DND-41 (cell line): ENCODE measurements at regions not wholly inside any gene's neighbourhood (a gene's known extent, or its start where the extent isn't known, plus 50 kb on each side); places are given as distances from the start of the nearest gene placed in this dataset.

Experiments used
- ATAC-seq: fragments of 200-7000 bp; cut with Tn5 transposase; 3 replicates; pipeline ENCODE4 v1.9.1; 2021; ENCODE audit warnings: low read depth; ENCODE audit not compliant: insufficient read depth
- DNase-seq: peaks from one replicate; pipeline ENCODE4 v3.0.0-alpha.2; 2020
- H2AFZ ChIP-seq: 2 replicates; pipeline ENCODE4 v1.6.0; 2012; ENCODE audit warnings: low read depth, low read length
- H3K27ac ChIP-seq: 2 replicates; pipeline ENCODE4 v1.5.1; 2012; ENCODE audit warnings: low read length, inconsistent platforms
- H3K27me3 ChIP-seq: fragments of 200-600 bp; sonication (generic); 2 replicates; pipeline ENCODE4 v1.6.0; 2012; ENCODE audit warnings: low read length, mild to moderate bottlenecking, inconsistent platforms; ENCODE audit not compliant: insufficient read depth, poor library complexity
- H3K36me3 ChIP-seq: 2 replicates; pipeline ENCODE4 v1.5.1; 2012; ENCODE audit warnings: low read length, inconsistent platforms; ENCODE audit not compliant: insufficient read depth
- H3K4me1 ChIP-seq: 2 replicates; pipeline ENCODE4 v1.5.1; 2012; ENCODE audit warnings: mild to moderate bottlenecking, low read length; ENCODE audit not compliant: insufficient read depth
- H3K4me2 ChIP-seq: 2 replicates; pipeline ENCODE4 v1.6.0; 2012; ENCODE audit warnings: mild to moderate bottlenecking, moderate library complexity, low read length, inconsistent platforms; ENCODE audit not compliant: insufficient read depth
- H3K4me3 ChIP-seq, 2 experiments: fragments of 200-600 bp in 1 of 2; shearing (Covaris generic) in 1 of 2; 2 replicates each; pipeline ENCODE4 v1.5.1; 2012 to 2016; ENCODE audit warnings: inconsistent platforms in 2 of 2, low read length in 2 of 2, mild to moderate bottlenecking in 2 of 2, low read depth in 1 of 2, moderate library complexity in 1 of 2
- H3K79me2 ChIP-seq: 2 replicates; pipeline ENCODE4 v1.6.0; 2012; ENCODE audit warnings: low read length, inconsistent platforms; ENCODE audit not compliant: insufficient read depth
- H3K9ac ChIP-seq: 2 replicates; pipeline ENCODE4 v1.6.0; 2012; ENCODE audit warnings: low read depth, mild to moderate bottlenecking, inconsistent platforms, low read length, moderate library complexity
- H3K9me3 ChIP-seq: 2 replicates; pipeline ENCODE4 v1.5.1; 2012; ENCODE audit warnings: low read length, moderate library complexity, mild to moderate bottlenecking, inconsistent platforms; ENCODE audit not compliant: insufficient read depth, severe bottlenecking
- H4K20me1 ChIP-seq: 2 replicates; pipeline ENCODE4 v1.6.0; 2012; ENCODE audit warnings: low read length; ENCODE audit not compliant: insufficient read depth
- CTCF ChIP-seq: IDR thresholded peaks from 2 replicates; pipeline ENCODE4 v1.5.1; 2012; ENCODE audit warnings: borderline replicate concordance, low read length, moderate library complexity, mild to moderate bottlenecking; ENCODE audit not compliant: poor library complexity, severe bottlenecking; ENCODE audit errors: extremely low read depth
- EZH2 ChIP-seq: IDR thresholded peaks from 3 replicates; pipeline ENCODE4 v1.6.1; 2012; ENCODE audit warnings: borderline replicate concordance, low read depth, mild to moderate bottlenecking, moderate library complexity, low read length, inconsistent platforms; ENCODE audit not compliant: severe bottlenecking

- Histone ChIP-seq H3K4me3 (no peak overlapping the region), H3K27me3 (no peaks in the 10 kb centered on the region), H4K20me1 (no peaks in the 10 kb centered on the region), H3K4me2 (no peak overlapping the region), H2AFZ (no peak overlapping the region), H3K9me3 (no peaks in the 10 kb centered on the region), H3K79me2 (no peaks in the 10 kb centered on the region), H3K4me1 (no peaks in the 10 kb centered on the region), H3K27ac (no peak overlapping the region), H3K36me3 (no peaks in the 10 kb centered on the region), H3K9ac (no peak overlapping the region)
- DNase-seq: no peak
- TF ChIP-seq EZH2 (no peak), CTCF (no peak)
- ATAC-seq: no peak
These were observed 387.2 kb downstream of the TBC1D32 start for GRCh38 chr6:120947111-120947510.

- H4K20me1 ChIP-seq: no peaks in the 10 kb centered on the region
- DNase-seq (no peak), ATAC-seq (no peak)
- no peaks in the 10 kb centered on the region for H3K36me3 ChIP-seq
- no peak overlapping the region for H3K27ac ChIP-seq
- H3K9ac ChIP-seq: no peak overlapping the region
- no peaks in the 10 kb centered on the region for H3K79me2 ChIP-seq
- H3K4me3 ChIP-seq: no peak overlapping the region
- no peak overlapping the region for H3K4me2 ChIP-seq
- H3K9me3 ChIP-seq: no peaks in the 10 kb centered on the region
- H3K27me3 ChIP-seq: no peaks in the 10 kb centered on the region
- TF ChIP-seq CTCF: no peak
- TF ChIP-seq EZH2: no peak
- H2AFZ ChIP-seq: no peak overlapping the region
- no peaks in the 10 kb centered on the region for H3K4me1 ChIP-seq
These were observed 388.2 kb downstream of the TBC1D32 start for GRCh38 chr6:120945905-120946594.

- Histone ChIP-seq H3K4me3 (no peak overlapping the region), H3K4me2 (no peak overlapping the region), H2AFZ (no peak overlapping the region), H3K36me3 (no peaks in the 10 kb centered on the region), H3K27me3 (no peaks in the 10 kb centered on the region), H3K27ac (no peak overlapping the region), H3K9ac (no peak overlapping the region), H3K4me1 (no peaks in the 10 kb centered on the region), H4K20me1 (no peaks in the 10 kb centered on the region), H3K9me3 (no peaks in the 10 kb centered on the region), H3K79me2 (no peaks in the 10 kb centered on the region)
- TF ChIP-seq EZH2 (no peak), CTCF (no peak)
- DNase-seq: no peak
- ATAC-seq: no peak
These were observed 395.3 kb downstream of the TBC1D32 start for GRCh38 chr6:120938876-120939472.
